SK-N-MC (cell line): ENCODE measurements at regions not wholly inside any gene's neighbourhood (a gene's known extent, or its start where the extent isn't known, plus 50 kb on each side); places are given as distances from the start of the nearest gene placed in this dataset.
A peak's percentile ranks its signal among the peaks of the same experiment; 100 is the strongest.
"Not testable (repeated sequence)": the region's sequence is repeated elsewhere in the genome, so short reads cannot be mapped to it uniquely, and the experiment has no call there.

Experiments used
- DNase-seq: peaks from one replicate; pipeline ENCODE4 v3.0.0-alpha.2; 2011; ENCODE audit warnings: low read depth, low spot score
- H3K27ac ChIP-seq: fragments of 200-600 bp; sonication (generic); 2 replicates; pipeline ENCODE4 v1.5.1; 2016; ENCODE audit warnings: mixed run types
- H3K36me3 ChIP-seq: fragments of 200-600 bp; sonication (generic); 2 replicates; pipeline ENCODE4 v1.6.1; 2017; ENCODE audit warnings: antibody characterized with exemption, low read length, mixed read lengths; ENCODE audit not compliant: insufficient read depth
- H3K4me3 ChIP-seq: fragments of 200-600 bp; sonication (generic); 2 replicates; pipeline ENCODE4 v1.5.1; 2016
- H3K9ac ChIP-seq: fragments of 200-600 bp; sonication (generic); 2 replicates; pipeline ENCODE4 v1.8.0; 2017; ENCODE audit warnings: mixed run types, mixed read lengths; ENCODE audit not compliant: insufficient read length
- H3K9me3 ChIP-seq: fragments of 200-600 bp; sonication (generic); 2 replicates; pipeline ENCODE4 v1.6.1; 2017; ENCODE audit warnings: low read depth, mild to moderate bottlenecking, antibody characterized with exemption, low read length, moderate library complexity, mixed read lengths
- EZH2 ChIP-seq: fragments of 200-600 bp; sonication (generic); IDR thresholded peaks from one replicate; pipeline ENCODE4 v1.6.1; 2017; ENCODE audit warnings: antibody characterized with exemption
- FOXP2 ChIP-seq: optimal IDR thresholded peaks from 2 replicates; pipeline ENCODE3; 2011; ENCODE audit warnings: mild to moderate bottlenecking, moderate library complexity; ENCODE audit not compliant: insufficient read depth; ENCODE audit errors: extremely low read length, control extremely low read depth
- POLR2AphosphoS5 ChIP-seq: IDR thresholded peaks from 2 replicates; pipeline ENCODE4 v1.6.1; 2012; ENCODE audit warnings: mild to moderate bottlenecking, low read depth, low read length, borderline replicate concordance

DNA sequence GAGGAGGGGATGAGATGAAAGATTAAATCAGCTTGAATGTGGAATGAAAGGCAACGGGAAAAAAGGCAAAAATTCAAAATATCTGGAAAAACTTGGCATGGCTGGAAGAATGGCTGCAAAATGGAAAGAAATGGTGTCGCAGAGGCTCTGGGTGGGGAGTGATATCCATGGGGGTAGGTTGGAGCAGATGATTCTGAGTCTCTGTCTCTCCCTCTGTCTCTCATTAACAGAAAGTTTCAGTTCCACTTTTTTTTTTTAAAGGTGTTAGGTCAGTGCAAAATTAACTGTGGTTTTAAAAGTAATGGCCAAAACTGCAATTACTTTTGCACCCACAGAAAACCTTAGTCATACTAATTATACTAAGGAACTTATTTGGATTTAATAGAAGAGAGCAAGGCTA lies 931.1 kb upstream of the USP9Y start:
- H3K36me3 ChIP-seq, result no peaks in the 10 kb centered on the region
- H3K9ac ChIP-seq, result no peak overlapping the region
- no peak for DNase-seq
- no peak overlapping the region for H3K27ac ChIP-seq
- TF ChIP-seq FOXP2, result no peak
- no peak for TF ChIP-seq POLR2AphosphoS5
- no peak for TF ChIP-seq EZH2
- H3K4me3 ChIP-seq, result no peak overlapping the region
- H3K9me3 ChIP-seq, result no peaks in the 10 kb centered on the region

DNA sequence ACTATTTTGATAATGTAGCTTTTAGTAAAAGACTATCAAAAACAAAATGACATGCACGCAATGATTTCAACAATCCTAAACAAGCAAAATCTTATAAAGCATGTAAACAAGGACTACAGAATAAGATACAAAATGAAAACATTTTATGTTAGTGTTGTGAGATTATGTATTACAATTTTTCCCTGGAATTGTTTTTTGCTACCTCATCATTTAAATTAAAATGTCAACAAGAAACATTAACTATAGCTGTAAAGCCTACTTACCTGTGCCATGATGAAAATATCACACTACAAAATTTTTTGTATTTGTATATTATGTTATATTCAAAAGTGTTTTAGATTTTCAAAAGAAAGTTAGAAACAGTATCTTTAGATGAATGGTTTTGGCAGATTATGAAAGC lies 921.3 kb upstream of the USP9Y start:
- H3K36me3 ChIP-seq, H3K9me3 ChIP-seq, DNase-seq, H3K27ac ChIP-seq, H3K4me3 ChIP-seq, H3K9ac ChIP-seq: not testable (repeated sequence)

DNA sequence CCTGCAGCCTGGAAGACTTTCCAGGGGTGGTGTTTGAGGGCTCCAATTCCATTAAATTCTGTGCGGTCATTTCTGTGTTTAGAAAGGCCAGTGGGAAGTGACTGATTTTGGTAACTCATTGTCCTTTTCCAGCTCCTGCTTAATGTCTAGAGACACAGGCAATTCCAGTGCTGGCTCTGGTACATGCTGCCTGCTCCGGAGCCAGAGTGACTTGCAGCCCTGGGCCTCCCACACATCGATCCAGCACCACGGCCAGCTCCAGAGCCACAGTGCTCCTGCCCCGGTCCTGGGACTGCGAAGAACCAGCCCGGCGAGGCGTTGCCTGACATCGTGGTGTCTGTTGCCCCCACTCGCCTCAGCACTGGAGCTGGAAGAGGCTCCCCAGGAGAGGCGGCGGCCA lies 912.0 kb upstream of the USP9Y start:
- not testable (repeated sequence) for H3K9ac ChIP-seq, H3K27ac ChIP-seq, DNase-seq

DNA sequence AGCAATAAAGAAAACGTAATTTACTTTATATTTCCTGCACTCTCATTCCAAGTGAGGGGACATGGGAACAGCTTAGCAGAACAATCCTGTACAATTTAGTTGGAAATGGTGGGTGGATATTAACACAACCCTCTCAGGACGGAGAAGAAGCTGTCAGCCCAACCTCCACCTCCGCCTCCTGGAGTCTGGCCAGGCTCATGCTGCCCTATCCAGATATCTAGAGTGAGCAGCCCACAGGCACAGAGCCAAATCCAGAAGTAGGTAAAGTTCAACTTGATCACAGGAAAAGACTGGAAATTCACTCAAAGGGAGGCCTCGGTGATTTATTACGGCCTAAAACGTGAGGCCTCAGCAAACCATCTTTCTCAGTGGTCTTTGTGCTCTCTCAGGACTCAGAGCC lies 877.3 kb upstream of the USP9Y start:
- not testable (repeated sequence) for H3K36me3 ChIP-seq, DNase-seq, H3K4me3 ChIP-seq, H3K9me3 ChIP-seq, H3K9ac ChIP-seq
- H3K27ac ChIP-seq, result peak overlapping the region; percentile 67; the same call in 1 of the 2 replicates

More for the DNA sequence above, 912.0 kb upstream of the USP9Y start:
- not testable (repeated sequence) for H3K9me3 ChIP-seq, H3K36me3 ChIP-seq, H3K4me3 ChIP-seq

DNA sequence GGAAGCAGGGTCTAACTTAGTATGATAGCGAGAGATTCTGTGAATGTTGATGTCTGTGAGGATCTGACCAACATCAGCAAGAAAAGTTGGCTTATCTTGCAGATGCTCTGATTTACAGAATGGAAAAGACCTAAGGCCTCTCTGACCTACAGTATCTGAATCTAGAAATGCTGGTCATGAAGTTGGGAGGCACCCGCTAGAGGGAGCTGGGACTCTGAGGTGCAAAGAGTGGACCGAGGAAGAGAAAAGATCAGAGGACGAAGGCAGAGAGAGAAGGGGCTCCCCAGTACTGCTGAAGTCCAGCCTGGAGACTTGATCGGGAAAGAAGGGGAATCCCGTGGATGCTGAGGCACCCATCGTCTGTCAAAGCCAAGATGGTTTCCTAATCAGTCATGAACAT lies 866.8 kb upstream of the USP9Y start:
- H3K9me3 ChIP-seq, H3K27ac ChIP-seq, H3K36me3 ChIP-seq, DNase-seq, H3K9ac ChIP-seq, H3K4me3 ChIP-seq: not testable (repeated sequence)
